ENCODE measurements at regions not wholly inside any gene's neighbourhood (a gene's known extent, or its start where the extent isn't known, plus 50 kb on each side); places are given as distances from the start of the nearest gene placed in this dataset.

GRCh38 chrX:128334821-128335220 lies 282.6 kb upstream of the ACTRT1 start:
- DNase-seq = no peak
- Histone ChIP-seq H3K36me3 (no peaks in the 10 kb centered on the region), H3K4me1 (no peaks in the 10 kb centered on the region), H3K27me3 (no peaks in the 10 kb centered on the region), H3K27ac (no peak overlapping the region), H3K4me3 (no peak overlapping the region), H3K9me3 (no peaks in the 10 kb centered on the region)
- WGBS, 2 donors = 87% methylated on average over 3 of the region's 3 CpGs
- intact Hi-C loops (cut with DNase I) = no loop called here
- TF ChIP-seq POLR2A (IDR thresholded peaks at IDR 0.05) (no peak), EP300 (IDR thresholded peaks at IDR 0.05) (no peak), POLR2AphosphoS5 (IDR thresholded peaks at IDR 0.05) (no peak), CTCF (IDR thresholded peaks at IDR 0.05) (no peak)

- no peaks in the 10 kb centered on the region for H3K9me3 ChIP-seq
- H3K27me3 ChIP-seq = no peaks in the 10 kb centered on the region
- intact Hi-C loops (cut with DNase I) = no loop called here
- no peaks in the 10 kb centered on the region for H3K36me3 ChIP-seq
- no peak overlapping the region for H3K27ac ChIP-seq
- DNase-seq = no peak
- TF ChIP-seq CTCF (IDR thresholded peaks at IDR 0.05) (no peak), POLR2AphosphoS5 (IDR thresholded peaks at IDR 0.05) (no peak), EP300 (IDR thresholded peaks at IDR 0.05) (no peak), POLR2A (IDR thresholded peaks at IDR 0.05) (no peak)
- H3K4me1 ChIP-seq = no peaks in the 10 kb centered on the region
- no peak overlapping the region for H3K4me3 ChIP-seq
- 32 to 66% methylated on average over 3 of the region's 3 CpGs for WGBS, 2 donors
Measured at GRCh38 chrX:128310912-128311311, 258.7 kb upstream of the ACTRT1 start.

- Histone ChIP-seq H3K4me1 (no peaks in the 10 kb centered on the region), H3K27ac (no peak overlapping the region), H3K4me3 (no peak overlapping the region), H3K27me3 (no peaks in the 10 kb centered on the region), H3K9me3 (no peaks in the 10 kb centered on the region), H3K36me3 (no peaks in the 10 kb centered on the region)
- WGBS, 2 donors = 77 to 94% methylated on average over 1 of the region's 1 CpG
- intact Hi-C loops (cut with DNase I) = no loop called here
- TF ChIP-seq POLR2A (IDR thresholded peaks at IDR 0.05) (no peak), EP300 (IDR thresholded peaks at IDR 0.05) (no peak), POLR2AphosphoS5 (IDR thresholded peaks at IDR 0.05) (no peak), CTCF (IDR thresholded peaks at IDR 0.05) (no peak)
- DNase-seq = no peak
Measured at GRCh38 chrX:128309311-128309710, 257.1 kb upstream of the ACTRT1 start.

- Histone ChIP-seq H3K27me3 (no peaks in the 10 kb centered on the region), H3K9me3 (no peaks in the 10 kb centered on the region), H3K36me3 (no peaks in the 10 kb centered on the region), H3K4me1 (no peaks in the 10 kb centered on the region), H3K4me3 (no peak overlapping the region), H3K27ac (no peak overlapping the region)
- 73 to 82% methylated on average over 3 of the region's 3 CpGs for whole genome bisulfite sequencing, 2 donors
- TF ChIP-seq POLR2A (IDR thresholded peaks at IDR 0.05) (no peak), CTCF (IDR thresholded peaks at IDR 0.05) (no peak), POLR2AphosphoS5 (IDR thresholded peaks at IDR 0.05) (no peak), EP300 (IDR thresholded peaks at IDR 0.05) (no peak)
- DNase-seq = no peak
- intact Hi-C loops (cut with DNase I) = no loop called here
Measured at GRCh38 chrX:128294198-128294597, 242.0 kb upstream of the ACTRT1 start.

GRCh38 chrX:128287693-128288092 lies 235.5 kb upstream of the ACTRT1 start:
- WGBS, 2 donors = 89 to 94% methylated on average over 1 of the region's 1 CpG
- H3K4me3 ChIP-seq = no peak overlapping the region
- H3K36me3 ChIP-seq = no peaks in the 10 kb centered on the region
- no peaks in the 10 kb centered on the region for H3K4me1 ChIP-seq
- H3K27me3 ChIP-seq = no peaks in the 10 kb centered on the region
- TF ChIP-seq CTCF (IDR thresholded peaks at IDR 0.05) = no peak
- no peak for TF ChIP-seq EP300 (IDR thresholded peaks at IDR 0.05)
- TF ChIP-seq POLR2A (IDR thresholded peaks at IDR 0.05) = no peak
- TF ChIP-seq POLR2AphosphoS5 (IDR thresholded peaks at IDR 0.05) = no peak
- H3K27ac ChIP-seq = no peak overlapping the region
- H3K9me3 ChIP-seq = no peaks in the 10 kb centered on the region
- no peak for DNase-seq
- intact Hi-C loops (cut with DNase I) = no loop called here

All from sigmoid colon (tissue), 6 donors.